Lower leg skin (tissue), 3 donors: ENCODE measurements at regions not wholly inside any gene's neighbourhood (a gene's known extent, or its start where the extent isn't known, plus 50 kb on each side); places are given as distances from the start of the nearest gene placed in this dataset.

Source experiments
- CTCF ChIP-seq, 3 donors: fragments of 450-650 bp; IDR thresholded peaks; one replicate each; pipeline ENCODE4 v1.5.1; 2016; ENCODE audit warnings: antibody characterized with exemption in 3 of 3, mild to moderate bottlenecking in 3 of 3, moderate library complexity in 2 of 3
- POLR2A ChIP-seq, 2 donors: fragments of 450-650 bp; IDR thresholded peaks; one replicate each; pipeline ENCODE4 v1.6.1; 2016 to 2017; ENCODE audit warnings: antibody characterized with exemption in 2 of 2, mild to moderate bottlenecking in 1 of 2, moderate library complexity in 1 of 2

- no peak for TF ChIP-seq CTCF (IDR thresholded peaks at IDR 0.05)
- no peak for TF ChIP-seq POLR2A (IDR thresholded peaks at IDR 0.05)
These were observed 261.5 kb downstream of the SLC7A11 start for GRCh38 chr4:137980641-137981040.
